GM21723 (cell line): ENCODE measurements at regions not wholly inside any gene's neighbourhood (a gene's known extent, or its start where the extent isn't known, plus 50 kb on each side); places are given as distances from the start of the nearest gene placed in this dataset.

ENCODE experiments used
- ATAC-seq: cut with Tn5 transposase; IDR thresholded peaks from one replicate; pipeline ENCODE4 v1.9.1; 2021; ENCODE audit warnings: mild to moderate bottlenecking, moderate library complexity; ENCODE audit not compliant: unreplicated experiment

DNA sequence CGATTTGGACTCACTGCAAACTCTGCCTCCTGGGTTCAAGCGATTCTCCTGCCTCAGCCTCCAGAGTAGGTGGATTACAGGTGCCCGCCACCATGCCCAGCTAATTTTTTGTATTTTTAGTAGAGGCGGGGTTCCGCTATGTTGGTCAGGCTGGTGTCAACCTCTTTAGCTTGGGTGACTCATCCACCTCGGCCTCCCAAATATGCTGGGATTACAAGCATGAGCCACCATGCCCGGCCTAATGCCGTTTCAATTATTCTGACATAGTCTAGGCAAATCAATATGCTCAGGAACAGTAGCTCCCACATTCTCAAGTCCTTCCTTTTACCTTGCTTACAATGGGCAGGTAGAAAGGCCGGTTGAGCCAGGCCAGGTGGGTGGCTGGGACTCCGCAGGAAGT is 82.0 kb upstream of the EEA1 start:
- ATAC-seq: no peak

DNA sequence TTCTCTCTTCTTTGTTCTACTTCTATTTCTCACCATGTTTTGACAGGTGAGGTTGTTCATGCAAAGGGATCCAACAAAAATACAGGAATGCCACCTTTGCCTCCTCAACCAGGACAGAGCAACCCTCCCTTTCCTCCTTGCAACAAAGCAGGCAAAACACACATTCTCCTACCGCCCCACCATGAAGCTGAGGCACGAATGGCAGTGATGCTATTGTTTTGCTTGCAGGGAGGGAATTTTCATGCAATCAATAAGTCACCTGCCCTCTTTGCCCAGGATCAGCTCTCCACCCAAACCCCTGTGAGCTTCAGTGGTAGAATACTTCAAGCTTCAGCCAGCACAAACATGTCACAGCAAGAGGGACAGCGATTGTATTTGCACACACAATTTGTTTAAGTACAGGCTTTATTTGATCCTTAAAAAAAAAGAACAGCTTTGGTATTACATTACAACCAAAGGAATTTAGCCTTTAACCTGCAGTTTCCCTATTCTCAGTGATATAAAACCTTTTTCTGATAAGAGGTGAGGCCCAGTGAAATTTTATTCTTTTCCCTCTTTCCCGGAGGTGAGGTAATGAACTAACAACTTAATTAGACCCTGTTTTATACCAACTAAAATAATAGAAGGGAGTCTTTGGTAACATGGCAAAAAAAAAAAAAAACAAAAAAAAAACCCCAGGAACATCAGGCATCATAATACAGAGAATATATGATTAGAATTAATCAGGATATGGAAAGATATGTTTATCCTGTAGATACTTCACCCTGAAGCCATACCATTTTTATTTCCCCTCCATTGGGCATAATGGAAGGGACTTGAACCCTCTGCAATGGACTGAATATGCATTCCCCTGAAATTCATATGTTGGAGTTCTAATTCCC is 87.0 kb upstream of the EEA1 start:
- ATAC-seq: no peak

DNA sequence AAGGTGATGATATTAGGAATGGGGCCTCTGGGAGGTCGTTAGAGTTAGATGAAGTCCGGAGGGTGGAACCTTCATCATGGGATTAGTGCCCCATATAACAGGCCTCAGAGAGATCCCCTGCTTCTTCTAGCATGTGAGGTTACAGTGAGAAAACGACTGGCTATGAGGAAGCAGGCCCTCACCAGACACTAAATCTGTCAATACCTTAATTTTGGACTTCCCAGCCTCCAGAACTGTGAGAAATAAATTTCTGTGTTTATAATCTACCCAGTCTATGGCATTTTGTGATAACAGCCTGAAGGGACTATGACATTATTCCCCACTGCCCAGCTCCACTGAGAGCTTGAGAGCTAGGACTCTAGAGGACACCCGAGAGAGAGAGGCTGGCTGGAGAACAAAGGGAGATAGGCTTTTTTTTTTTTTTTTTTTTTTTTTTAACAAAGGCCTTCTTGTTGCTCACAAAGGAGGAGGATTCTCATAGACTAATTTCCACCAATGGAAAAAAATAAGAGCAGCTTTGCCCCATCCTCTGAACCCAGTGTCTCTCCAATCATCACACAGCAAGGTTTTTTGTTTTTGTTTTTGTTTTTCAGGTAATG is 87.8 kb upstream of the EEA1 start:
- no peak for ATAC-seq

DNA sequence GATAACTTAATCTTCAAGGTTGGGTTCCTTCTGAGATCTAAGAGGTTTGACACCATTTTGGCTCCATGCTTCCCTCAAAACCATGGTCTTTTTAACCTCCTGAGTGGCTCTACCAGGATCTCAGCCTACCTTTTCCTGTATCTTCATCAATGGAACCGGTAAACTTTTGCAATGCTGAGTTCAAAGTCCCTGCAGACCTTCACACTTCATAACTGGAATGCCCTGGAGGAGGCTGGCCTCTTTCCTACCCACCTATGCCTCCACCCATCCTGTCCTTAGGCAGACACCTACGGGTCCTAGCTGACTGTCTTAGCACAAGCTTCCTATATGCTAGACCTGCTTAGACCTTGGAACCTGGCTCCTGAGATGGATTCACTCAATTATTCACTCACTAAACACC is 89.5 kb upstream of the EEA1 start:
- no peak for ATAC-seq

DNA sequence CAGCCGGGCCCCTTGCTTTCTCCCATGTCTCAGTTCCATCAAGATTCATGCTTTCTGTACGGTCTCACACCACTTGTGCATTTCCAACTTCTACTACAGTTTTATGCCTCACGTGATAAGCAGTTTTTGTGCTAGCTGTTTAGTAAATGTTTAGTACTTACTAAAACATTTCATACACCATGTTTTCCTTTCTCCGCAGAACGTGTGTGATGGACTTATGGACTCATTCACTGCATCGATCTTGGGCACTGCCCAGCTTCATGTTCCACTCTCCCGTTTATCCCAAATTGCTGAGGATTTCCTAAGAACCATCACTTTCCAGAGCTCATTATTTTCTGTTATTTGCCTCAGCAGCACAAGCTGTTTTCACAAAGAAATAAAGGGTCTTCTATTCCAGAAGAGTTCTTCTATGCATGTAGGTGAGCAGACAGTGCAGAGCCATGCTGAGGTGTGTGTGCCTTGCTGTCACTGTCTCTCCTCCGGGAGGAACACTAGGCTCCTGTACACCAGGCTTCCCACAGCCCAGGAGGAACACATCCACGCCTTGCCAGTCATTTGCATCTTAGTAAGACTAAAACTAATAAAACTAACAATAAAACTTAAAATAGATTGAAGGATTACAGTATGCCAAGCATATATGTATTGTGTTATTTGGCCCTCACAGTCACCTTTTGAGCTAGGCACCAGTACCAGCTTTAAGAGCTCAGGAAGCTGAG is 90.3 kb upstream of the EEA1 start:
- ATAC-seq: no peak

DNA sequence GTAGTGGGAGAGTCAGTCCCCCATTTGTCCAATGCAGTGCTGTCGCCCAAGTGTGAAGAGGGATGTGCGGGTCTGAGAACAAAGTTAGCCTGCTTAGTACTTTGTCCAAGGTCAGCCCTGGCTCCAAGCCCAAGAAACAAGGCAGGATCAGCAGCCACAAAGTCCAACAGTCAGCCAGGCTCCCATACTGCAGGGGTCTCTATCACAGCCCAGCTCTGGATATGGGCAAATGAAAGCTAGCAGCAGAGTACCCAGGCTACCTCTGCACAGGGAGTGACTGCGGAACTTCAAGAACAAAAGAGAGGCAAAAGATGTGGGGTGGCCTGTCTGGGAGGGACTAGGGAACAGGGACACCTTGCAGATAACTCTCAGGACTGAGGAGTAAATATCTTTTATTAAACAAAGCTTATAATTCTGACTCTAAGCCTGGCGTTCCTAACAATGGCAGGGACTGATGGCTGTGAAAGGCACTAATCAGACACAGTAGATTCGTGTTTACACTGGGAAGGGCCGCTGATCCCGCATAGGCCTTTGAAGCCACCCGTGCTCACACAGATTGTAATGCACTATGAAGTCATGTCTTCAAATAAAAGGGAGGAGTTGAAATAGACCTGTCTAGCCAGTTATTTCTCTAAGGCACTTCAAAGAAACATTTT is 91.0 kb upstream of the EEA1 start:
- ATAC-seq: no peak

DNA sequence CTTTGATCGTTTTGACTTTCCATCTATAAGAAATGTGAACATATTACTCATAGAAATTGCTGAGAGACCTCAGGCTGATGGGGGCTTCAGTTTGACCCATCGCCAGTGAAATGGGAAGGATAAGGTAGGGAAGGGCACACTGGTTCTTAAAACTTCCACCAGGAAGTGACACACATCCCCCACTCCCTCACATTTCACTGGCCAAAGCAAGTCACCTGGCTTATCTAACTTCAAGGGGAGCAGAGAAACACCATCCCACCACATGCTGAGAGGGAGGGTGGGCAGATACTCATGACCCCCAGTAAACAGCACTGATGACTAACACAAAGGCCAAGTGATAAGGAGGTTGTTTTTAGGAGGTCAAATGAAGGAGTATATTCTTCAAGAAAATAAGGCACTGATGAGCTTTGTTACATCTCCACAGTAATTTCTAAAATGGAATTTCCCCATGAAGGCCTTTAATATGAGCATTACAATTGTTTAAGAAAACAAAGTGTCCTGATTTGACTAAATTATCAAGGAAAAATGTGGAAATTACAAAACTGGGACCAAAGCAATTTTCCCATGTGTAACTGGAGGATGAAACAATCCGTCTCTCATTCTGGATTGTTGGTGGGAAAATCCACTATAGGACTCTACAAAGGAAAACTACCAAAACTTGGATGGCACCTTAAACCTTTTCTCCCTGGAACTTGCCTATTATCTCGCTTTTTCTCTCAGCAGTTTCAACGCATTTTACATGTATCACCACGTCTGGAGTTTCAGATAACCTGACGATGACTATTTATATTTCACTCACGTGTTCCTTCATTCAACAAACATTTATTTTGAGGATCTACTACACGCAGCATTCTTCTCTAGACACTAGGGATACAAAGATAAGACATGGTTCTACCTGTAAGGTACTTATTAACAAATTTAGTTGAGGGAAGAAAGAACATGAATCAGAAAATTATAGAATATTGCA is 91.8 kb upstream of the EEA1 start:
- ATAC-seq: no peak

DNA sequence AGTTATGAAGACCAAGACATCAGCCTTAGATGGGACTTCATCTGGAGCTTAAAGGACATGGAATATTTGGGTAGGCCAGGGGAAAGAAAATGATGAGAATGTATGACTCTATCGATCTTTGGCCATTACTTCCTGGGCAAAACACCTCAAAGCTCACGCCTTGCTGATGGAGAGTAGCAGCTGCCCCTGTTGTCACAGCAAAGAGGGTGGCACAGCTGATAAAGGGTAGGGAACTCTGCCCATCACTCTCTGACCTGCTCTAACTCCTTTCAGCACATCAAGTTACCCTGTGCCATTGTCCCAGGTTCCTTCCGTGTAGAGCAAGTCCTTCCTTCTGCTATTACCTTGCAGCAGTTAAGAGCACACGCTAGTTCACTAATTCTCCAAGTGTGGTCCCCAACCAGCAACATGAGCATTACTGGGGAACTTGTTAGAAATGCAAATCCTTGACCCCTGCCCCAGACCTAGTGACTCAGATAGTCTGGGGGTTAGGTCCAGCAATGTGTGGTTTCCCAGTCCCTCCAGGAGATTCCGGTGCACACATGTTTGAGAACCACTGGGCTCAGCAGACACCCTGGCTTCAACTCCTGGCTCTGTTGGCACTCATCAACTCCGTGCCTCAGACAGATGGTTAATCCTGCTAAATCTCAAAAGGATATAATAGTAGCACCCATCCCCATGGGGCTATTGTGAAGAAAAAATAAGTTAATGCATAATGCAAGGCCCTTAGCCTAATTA is 93.7 kb upstream of the EEA1 start:
- no peak for ATAC-seq

DNA sequence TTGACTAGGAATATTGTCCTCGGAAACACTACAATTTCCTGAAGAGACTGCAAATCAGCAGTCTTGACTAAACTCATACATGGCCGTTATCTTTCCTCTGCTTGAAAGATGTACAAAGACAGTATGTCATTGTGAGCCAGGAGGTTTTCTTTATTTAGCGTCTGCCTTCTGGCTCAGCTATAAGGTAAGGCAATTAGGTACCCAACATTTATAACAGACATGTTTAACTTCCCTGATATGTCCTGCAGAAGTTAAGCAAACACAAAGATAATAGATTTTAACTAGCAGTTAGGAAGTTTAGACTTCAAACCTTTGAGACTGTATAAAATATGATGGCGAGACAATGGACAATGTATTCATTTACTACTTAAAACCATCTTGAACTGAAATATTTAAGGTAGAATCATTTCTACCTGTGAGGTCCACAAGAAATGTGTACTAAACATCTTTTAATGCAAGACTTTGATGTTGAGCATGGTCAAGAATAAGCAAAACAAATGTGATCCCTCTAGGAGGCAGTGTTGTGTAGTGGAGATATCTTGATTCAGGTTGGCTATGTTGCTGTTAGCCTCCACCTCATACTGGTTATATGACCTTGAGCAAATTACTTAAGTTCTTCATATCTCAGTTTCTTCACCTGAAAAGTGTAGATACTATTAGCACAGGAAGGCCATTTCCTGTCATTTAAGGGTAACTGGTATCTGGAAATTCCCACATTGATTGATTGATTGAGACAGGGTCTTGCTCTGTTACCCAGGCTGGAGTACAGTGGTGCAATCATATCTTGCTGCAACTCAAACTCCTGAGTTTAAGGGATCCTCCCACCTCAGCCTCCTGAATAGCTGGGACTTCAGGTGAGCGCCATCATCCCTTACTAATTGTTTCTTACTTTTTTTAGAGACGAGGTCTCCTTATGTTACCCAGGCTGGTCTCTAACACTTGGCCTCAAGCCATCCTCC is 96.3 kb upstream of the EEA1 start:
- ATAC-seq: no peak

DNA sequence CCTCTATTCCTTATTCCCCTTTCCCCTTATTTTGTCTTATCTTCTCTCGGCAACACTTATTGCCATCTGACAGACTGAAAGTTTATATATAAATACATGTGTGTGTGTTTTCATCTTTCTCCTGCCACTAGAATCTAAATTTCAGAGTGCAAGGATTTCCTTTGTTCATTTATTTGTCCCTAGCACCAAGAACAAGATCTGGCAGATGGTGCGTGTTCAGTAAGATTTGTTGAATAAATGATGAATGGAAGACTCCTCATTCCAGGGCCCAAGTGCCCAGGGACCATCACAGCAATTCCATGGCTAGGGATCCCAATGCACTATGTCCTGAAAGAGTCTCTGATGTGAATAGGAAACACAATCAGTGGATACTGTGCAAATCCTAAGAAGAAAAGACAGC is 97.9 kb upstream of the EEA1 start:
- ATAC-seq: no peak

DNA sequence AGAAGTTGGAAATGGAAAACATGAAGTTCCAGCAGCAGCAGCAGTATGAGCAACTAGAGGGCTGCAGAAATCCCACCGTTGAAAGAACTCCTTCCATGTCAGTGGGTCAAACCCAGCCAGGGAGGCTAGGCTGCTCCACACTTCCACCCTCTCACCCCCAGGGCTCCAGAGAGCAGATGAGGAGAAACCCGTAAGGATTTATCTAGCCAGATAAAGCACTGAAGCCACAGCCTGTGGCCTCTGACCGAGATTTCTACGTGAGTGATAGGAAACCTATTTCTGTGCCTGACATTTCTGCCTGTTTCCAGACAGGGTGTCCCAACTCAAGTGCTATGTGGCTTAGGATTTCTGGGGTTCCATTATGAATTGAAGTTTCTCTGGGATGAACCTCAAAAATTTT is 100.0 kb upstream of the EEA1 start:
- ATAC-seq: no peak

DNA sequence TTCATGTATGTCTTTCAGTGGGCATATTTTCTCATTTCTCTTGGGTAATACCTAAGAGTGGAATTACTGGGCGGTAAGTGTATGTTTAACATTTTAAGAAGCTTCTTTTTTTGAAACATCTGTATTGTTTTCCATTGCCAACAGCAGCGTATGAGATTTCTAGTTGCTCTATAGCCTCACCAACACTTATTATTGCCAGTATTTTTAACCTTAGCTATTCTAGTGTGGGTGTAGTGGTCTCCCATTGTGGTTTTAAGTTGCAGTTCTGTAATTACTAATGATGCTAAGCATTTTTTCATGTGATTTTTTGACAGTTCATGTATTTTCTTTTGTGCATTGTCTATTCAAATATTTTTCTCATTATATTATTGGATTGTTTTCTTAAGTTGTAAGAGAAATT is 101.9 kb upstream of the EEA1 start:
- no peak for ATAC-seq

DNA sequence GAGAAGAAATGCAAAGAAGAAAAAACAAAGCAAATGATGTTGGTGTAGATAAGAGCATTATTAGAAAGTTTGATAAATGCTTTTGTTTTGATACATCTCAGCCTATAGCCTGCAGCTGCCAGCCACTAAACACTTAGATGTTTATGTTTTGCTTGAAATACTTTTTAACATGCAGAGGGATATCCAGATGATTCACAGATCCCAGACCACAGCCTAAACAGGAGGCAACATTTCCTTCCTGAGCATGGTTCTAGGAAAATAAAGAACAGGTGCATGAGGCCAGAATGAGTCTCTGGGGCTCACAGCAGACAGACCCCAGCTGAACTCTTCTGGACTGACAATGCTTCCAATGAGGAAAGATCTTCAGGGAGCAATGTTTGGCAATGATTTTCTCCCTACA is 103.7 kb upstream of the EEA1 start:
- ATAC-seq: no peak

DNA sequence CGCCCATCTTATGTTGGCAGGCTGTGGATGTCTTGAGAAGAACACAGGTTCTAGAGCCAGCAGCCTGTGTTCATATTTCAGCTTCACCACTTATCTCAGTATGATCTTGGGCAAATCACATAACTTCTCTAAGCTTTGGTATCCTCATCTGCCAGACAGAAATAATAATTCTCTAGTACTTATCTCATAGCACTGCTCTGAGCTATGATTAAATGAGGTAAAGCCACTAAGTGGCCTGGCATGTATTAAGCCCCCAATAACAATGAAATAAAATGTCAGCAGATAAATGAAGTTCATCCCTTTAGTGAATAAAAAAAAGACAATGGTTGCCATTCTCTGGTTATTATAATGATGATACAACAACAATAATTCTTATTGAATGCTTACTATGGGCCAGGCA is 104.9 kb upstream of the EEA1 start:
- no peak for ATAC-seq

DNA sequence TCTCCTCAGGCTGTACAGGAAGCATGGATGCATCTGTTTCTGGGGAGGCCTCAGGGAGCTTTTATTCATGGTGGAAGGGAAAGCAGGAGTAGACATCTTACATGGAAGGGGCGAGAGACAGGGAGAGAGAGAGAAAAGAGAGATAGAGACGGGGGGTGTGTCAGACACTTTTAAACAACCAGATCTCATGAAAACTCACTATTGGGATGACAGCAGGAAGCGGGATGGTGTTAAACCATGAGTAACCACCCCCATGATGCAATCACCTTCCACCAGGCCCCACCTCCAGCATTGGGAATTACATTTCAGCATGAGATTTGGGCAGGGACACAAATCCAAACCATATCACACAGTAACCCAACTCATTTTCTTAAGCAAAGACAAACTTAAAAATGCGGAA is 110.0 kb upstream of the EEA1 start:
- no peak for ATAC-seq

DNA sequence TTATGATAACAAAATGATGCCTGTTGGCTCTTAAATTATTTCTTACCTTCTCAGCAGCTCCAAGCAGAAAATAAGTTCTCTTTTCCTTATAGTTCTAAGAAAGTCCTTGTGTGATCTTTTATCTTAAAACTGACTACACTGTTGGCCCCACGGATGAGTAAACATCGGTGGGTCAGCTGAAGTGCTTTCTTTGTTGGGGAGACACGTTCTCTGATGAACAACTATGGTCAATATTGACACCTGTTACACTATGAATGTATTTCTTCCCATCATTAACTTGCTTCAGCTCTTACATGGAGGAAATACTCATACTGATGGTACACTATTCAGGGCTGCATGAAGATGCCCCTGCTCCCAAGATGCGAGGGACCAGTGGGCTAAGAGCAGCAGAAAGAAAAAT is 110.8 kb upstream of the EEA1 start:
- no peak for ATAC-seq

DNA sequence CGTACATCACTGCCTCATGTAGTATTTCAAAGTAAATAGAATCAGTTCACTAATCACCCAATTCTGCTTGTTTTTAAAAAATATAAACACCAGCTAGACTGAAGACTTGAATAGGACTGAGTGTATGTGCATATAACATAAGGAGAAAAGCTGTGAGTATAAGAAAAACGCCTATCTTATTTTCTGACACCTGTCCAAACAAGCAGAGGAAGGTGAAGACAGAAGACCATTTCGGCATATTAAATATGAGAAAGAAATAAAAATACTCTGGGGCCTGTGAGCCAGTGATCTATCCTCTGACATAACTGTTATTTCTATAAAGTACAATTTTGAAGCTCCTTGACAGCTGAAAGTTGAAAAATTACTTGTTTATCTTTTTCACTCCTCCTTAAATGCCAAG is 111.3 kb upstream of the EEA1 start:
- ATAC-seq: no peak

DNA sequence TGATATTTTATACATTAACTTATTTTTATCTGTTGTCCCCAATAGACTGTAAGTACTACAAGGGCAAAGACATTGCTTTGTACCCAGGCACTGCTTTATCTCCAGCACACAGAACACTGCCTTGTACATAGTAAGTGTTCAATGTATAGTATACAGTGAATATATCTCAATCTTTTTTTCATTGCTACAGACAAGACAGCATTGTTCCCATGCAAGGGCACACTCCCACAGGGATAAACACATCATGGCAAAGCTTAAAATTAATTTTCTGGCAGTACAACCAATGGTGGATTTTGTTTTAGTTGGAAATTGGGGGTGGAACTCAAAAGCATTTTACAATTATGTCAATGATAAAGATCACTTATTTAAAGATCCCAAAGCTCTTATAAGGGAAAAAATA is 112.3 kb upstream of the EEA1 start:
- ATAC-seq: no peak

DNA sequence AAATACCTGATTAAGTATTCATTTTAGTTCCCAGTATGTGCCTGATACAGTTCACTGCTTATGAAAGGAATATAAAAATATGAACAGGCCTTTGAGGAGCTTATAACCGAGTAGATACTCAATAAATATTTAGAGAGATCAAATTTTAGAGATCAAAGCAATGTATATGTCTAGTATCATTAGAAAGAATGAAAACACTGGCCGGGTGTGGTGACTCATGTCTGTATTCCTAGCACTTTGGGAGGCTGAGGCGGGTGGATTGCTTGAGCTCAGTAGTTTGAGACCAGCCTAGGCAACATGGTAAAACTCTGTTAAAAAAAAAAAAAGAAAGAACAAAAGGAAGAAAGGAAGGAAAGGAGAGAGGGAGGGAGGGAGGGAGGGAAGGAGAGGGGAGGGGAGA is 113.2 kb upstream of the EEA1 start:
- no peak for ATAC-seq
